Lower leg skin (tissue), 3 donors: ENCODE measurements at regions not wholly inside any gene's neighbourhood (a gene's known extent, or its start where the extent isn't known, plus 50 kb on each side); places are given as distances from the start of the nearest gene placed in this dataset.

Experiments
- CTCF ChIP-seq, 3 donors: fragments of 450-650 bp; IDR thresholded peaks; one replicate each; pipeline ENCODE4 v1.5.1; 2016; ENCODE audit warnings: antibody characterized with exemption in 3 of 3, mild to moderate bottlenecking in 3 of 3, moderate library complexity in 2 of 3
- POLR2A ChIP-seq, 2 donors: fragments of 450-650 bp; IDR thresholded peaks; one replicate each; pipeline ENCODE4 v1.6.1; 2016 to 2017; ENCODE audit warnings: antibody characterized with exemption in 2 of 2, mild to moderate bottlenecking in 1 of 2, moderate library complexity in 1 of 2

DNA sequence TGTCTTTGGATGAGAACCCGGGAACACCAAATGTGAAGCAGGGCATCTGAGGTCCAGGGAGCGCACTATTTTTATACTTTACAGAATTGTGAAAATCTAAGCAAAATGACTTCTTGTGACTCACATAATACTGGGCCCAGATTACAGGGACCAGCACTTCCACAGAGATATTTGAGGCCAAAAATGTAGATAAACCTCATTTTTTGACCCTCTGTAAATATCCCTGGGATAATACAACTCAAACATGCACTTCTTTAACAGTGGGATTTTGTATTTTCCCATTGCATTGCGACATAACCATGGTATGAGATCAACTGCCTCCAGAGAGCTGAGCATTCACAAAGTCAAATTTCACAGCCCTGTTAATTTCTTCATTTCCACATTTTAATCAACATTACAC lies 289.4 kb upstream of the ADGRL4 start:
- TF ChIP-seq CTCF (IDR thresholded peaks at IDR 0.05) (no peak), POLR2A (IDR thresholded peaks at IDR 0.05) (no peak)
